Fibroblast of villous mesenchyme (primary cell): ENCODE measurements at regions not wholly inside any gene's neighbourhood (a gene's known extent, or its start where the extent isn't known, plus 50 kb on each side); places are given as distances from the start of the nearest gene placed in this dataset.

Source experiments
- DNase-seq: peaks from one replicate; pipeline ENCODE4 v3.0.0-alpha.2; 2010; ENCODE audit warnings: low read depth
- H3K4me3 ChIP-seq: 2 replicates; pipeline ENCODE4 v1.5.1; 2011; ENCODE audit warnings: low read depth, mild to moderate bottlenecking, low read length
- TF ChIP-seq, protein P1 (sequence below): IDR thresholded peaks from 2 replicates; pipeline ENCODE4 v1.5.1; 2012; ENCODE audit warnings: low read depth, mild to moderate bottlenecking, low read length; ENCODE audit not compliant: insufficient read depth

DNA sequence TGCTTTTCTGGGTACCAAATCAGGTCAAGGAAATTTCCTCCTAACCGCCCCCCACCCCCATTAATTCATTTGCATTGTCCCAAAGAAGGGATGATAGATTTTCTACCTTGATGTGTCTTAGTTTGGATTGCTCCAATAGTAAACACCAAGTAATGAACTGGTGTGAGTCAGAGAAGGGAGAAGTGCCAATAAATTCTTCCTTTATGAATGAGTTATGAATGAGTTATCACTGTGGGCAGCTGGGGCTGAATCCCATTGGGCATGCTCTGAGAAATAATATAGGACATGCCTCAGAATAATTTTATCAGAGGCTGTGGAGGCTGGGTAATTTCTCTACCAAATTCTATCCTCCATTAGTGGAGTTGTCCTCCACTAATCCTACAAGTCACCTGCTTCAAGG is 277.9 kb upstream of the FLRT2 start:
- H3K4me3 ChIP-seq = no peak overlapping the region
- DNase-seq = peak; percentile 42
- TF ChIP-seq, protein P1, sequence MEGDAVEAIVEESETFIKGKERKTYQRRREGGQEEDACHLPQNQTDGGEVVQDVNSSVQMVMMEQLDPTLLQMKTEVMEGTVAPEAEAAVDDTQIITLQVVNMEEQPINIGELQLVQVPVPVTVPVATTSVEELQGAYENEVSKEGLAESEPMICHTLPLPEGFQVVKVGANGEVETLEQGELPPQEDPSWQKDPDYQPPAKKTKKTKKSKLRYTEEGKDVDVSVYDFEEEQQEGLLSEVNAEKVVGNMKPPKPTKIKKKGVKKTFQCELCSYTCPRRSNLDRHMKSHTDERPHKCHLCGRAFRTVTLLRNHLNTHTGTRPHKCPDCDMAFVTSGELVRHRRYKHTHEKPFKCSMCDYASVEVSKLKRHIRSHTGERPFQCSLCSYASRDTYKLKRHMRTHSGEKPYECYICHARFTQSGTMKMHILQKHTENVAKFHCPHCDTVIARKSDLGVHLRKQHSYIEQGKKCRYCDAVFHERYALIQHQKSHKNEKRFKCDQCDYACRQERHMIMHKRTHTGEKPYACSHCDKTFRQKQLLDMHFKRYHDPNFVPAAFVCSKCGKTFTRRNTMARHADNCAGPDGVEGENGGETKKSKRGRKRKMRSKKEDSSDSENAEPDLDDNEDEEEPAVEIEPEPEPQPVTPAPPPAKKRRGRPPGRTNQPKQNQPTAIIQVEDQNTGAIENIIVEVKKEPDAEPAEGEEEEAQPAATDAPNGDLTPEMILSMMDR = no peak

GRCh38 chr14:85254711-85255110 is 275.2 kb upstream of the FLRT2 start:
- no peak overlapping the region for H3K4me3 ChIP-seq
- DNase-seq = peak; percentile 12
- TF ChIP-seq, protein P1 = no peak

DNA sequence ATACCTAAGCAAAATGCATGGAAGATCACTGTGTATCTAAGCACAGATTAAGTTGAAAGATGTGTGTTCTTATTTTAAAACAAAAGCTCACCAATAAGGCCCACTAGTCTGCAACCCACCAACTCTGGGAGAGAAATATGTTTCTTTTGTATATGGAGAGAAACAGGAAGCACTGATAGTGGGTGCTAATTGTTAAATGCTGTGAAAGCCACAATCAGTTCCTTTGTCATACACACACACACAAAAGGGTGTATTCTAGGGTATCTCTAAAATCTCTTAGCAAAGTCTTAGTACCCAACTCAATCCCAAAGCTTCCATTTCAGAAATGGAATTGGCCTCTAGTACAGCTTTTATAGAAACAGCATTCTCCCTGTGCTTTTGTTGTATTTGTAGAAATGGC is 272.7 kb upstream of the FLRT2 start:
- TF ChIP-seq, protein P1 = no peak
- DNase-seq = no peak
- H3K4me3 ChIP-seq = no peak overlapping the region

GRCh38 chr14:85263916-85264675 is 265.8 kb upstream of the FLRT2 start:
- no peak for DNase-seq
- no peak overlapping the region for H3K4me3 ChIP-seq
- TF ChIP-seq, protein P1 = no peak

GRCh38 chr14:85273099-85273677 is 256.8 kb upstream of the FLRT2 start:
- TF ChIP-seq, protein P1 = no peak
- H3K4me3 ChIP-seq = no peak overlapping the region

GRCh38 chr14:85273952-85274351 is 256.0 kb upstream of the FLRT2 start:
- TF ChIP-seq, protein P1 = no peak
- DNase-seq = no peak
- no peak overlapping the region for H3K4me3 ChIP-seq

More at GRCh38 chr14:85273099-85273677, 256.8 kb upstream of the FLRT2 start:
- DNase-seq = no peak
